ENCODE measurements at regions not wholly inside any gene's neighbourhood (a gene's known extent, or its start where the extent isn't known, plus 50 kb on each side); places are given as distances from the start of the nearest gene placed in this dataset.
"Not testable (repeated sequence)": the region's sequence is repeated elsewhere in the genome, so short reads cannot be mapped to it uniquely, and the experiment has no call there.

GRCh38 chr2:234388591-234388990 is 108.3 kb downstream of the ARL4C start:
- no peak overlapping the region for H3K4me3 ChIP-seq (ENCODE audit: low read depth, low read length)
- TF ChIP-seq CTCF (IDR thresholded peaks at IDR 0.05; ENCODE audit: borderline replicate concordance, insufficient read depth, low read depth, low read length): no peak

GRCh38 chr2:234386971-234387370 is 109.9 kb downstream of the ARL4C start:
- H3K4me3 ChIP-seq (ENCODE audit: low read depth, low read length): no peak overlapping the region
- no peak for TF ChIP-seq CTCF (IDR thresholded peaks at IDR 0.05; ENCODE audit: borderline replicate concordance, insufficient read depth, low read depth, low read length)

GRCh38 chr2:234382131-234382530 is 114.8 kb downstream of the ARL4C start:
- TF ChIP-seq CTCF (IDR thresholded peaks at IDR 0.05; ENCODE audit: borderline replicate concordance, insufficient read depth, low read depth, low read length): no peak
- no peak overlapping the region for H3K4me3 ChIP-seq (ENCODE audit: low read depth, low read length)

- not testable (repeated sequence) for H3K4me3 ChIP-seq (ENCODE audit: low read depth, low read length)
Measured at GRCh38 chr2:234378958-234379357, 117.9 kb downstream of the ARL4C start.

- no peak for TF ChIP-seq CTCF (IDR thresholded peaks at IDR 0.05; ENCODE audit: borderline replicate concordance, insufficient read depth, low read depth, low read length)
- H3K4me3 ChIP-seq (ENCODE audit: low read depth, low read length): no peak overlapping the region
Measured at GRCh38 chr2:234378440-234378839, 118.4 kb downstream of the ARL4C start.

GRCh38 chr2:234377761-234378391 is 119.0 kb downstream of the ARL4C start:
- no peak for TF ChIP-seq CTCF (IDR thresholded peaks at IDR 0.05; ENCODE audit: borderline replicate concordance, insufficient read depth, low read depth, low read length)
- H3K4me3 ChIP-seq (ENCODE audit: low read depth, low read length): no peak overlapping the region

GRCh38 chr2:234376229-234376628 is 120.7 kb downstream of the ARL4C start:
- no peak overlapping the region for H3K4me3 ChIP-seq (ENCODE audit: low read depth, low read length)
- no peak for TF ChIP-seq CTCF (IDR thresholded peaks at IDR 0.05; ENCODE audit: borderline replicate concordance, insufficient read depth, low read depth, low read length)

Measured in GM12875 (cell line).